ENCODE measurements at regions not wholly inside any gene's neighbourhood (a gene's known extent, or its start where the extent isn't known, plus 50 kb on each side); places are given as distances from the start of the nearest gene placed in this dataset.

- H3K36me3 ChIP-seq (replicated peaks; ENCODE audit: insufficient read depth, low read length): no peaks in the 10 kb centered on the region
- H3K27me3 ChIP-seq (replicated peaks; ENCODE audit: insufficient read depth, low read length): no peaks in the 10 kb centered on the region
- H2AFZ ChIP-seq (ENCODE audit: low read length): no peak overlapping the region
- DNase-seq: no peak
- no peaks in the 10 kb centered on the region for H3F3A ChIP-seq (ENCODE audit: insufficient read depth, low read length)
- H3K9me3 ChIP-seq (replicated peaks; ENCODE audit: insufficient read depth, low read length): no peaks in the 10 kb centered on the region
- H3K4me2 ChIP-seq (ENCODE audit: low read depth, low read length): no peak overlapping the region
- TF ChIP-seq CTCF (IDR thresholded peaks at IDR 0.05; ENCODE audit: low read length) (no peak), EZH2phosphoT487 (IDR thresholded peaks at IDR 0.05; ENCODE audit: low read length) (no peak), EZH2 (optimal IDR thresholded peaks at IDR 0.05; ENCODE audit: low read depth, low read length) (no peak)
- H3K79me2 ChIP-seq (ENCODE audit: low read length): no peaks in the 10 kb centered on the region
- H3K27ac ChIP-seq (ENCODE audit: low read length): no peak overlapping the region
- no peaks in the 10 kb centered on the region for H4K20me1 ChIP-seq (ENCODE audit: insufficient read depth, low read length)
- no peak overlapping the region for H3K9ac ChIP-seq (ENCODE audit: low read length)
- no peaks in the 10 kb centered on the region for H3K9me2 ChIP-seq (replicated peaks; ENCODE audit: insufficient read depth, low read length)
- H3K4me3 ChIP-seq (ENCODE audit: low read length): no peak overlapping the region
- no peaks in the 10 kb centered on the region for H3K4me1 ChIP-seq (ENCODE audit: low read length)
These were observed 52.5 kb upstream of the PDE8B start for GRCh38 chr5:77157732-77158532.

GRCh38 chr5:77156379-77156778 is 54.1 kb upstream of the PDE8B start:
- Histone ChIP-seq H3K4me1 (ENCODE audit: low read length) (no peaks in the 10 kb centered on the region), H3K36me3 (replicated peaks; ENCODE audit: insufficient read depth, low read length) (no peaks in the 10 kb centered on the region), H3K9me3 (replicated peaks; ENCODE audit: insufficient read depth, low read length) (no peaks in the 10 kb centered on the region), H3K4me3 (ENCODE audit: low read length) (no peak overlapping the region), H4K20me1 (ENCODE audit: insufficient read depth, low read length) (no peaks in the 10 kb centered on the region), H3K79me2 (ENCODE audit: low read length) (no peaks in the 10 kb centered on the region), H3K9ac (ENCODE audit: low read length) (no peak overlapping the region), H3K9me2 (replicated peaks; ENCODE audit: insufficient read depth, low read length) (no peaks in the 10 kb centered on the region), H3K27ac (ENCODE audit: low read length) (no peak overlapping the region), H3K27me3 (replicated peaks; ENCODE audit: insufficient read depth, low read length) (no peaks in the 10 kb centered on the region), H2AFZ (ENCODE audit: low read length) (no peak overlapping the region), H3F3A (ENCODE audit: insufficient read depth, low read length) (no peaks in the 10 kb centered on the region), H3K4me2 (ENCODE audit: low read depth, low read length) (no peak overlapping the region)
- TF ChIP-seq CTCF (IDR thresholded peaks at IDR 0.05; ENCODE audit: low read length) (no peak), EZH2 (optimal IDR thresholded peaks at IDR 0.05; ENCODE audit: low read depth, low read length) (no peak)
- no peak for DNase-seq

- no peaks in the 10 kb centered on the region for H3K9me3 ChIP-seq (replicated peaks; ENCODE audit: insufficient read depth, low read length)
- H3K79me2 ChIP-seq (ENCODE audit: low read length): no peaks in the 10 kb centered on the region
- no peak overlapping the region for H3K9ac ChIP-seq (ENCODE audit: low read length)
- H2AFZ ChIP-seq (ENCODE audit: low read length): no peak overlapping the region
- H3K9me2 ChIP-seq (replicated peaks; ENCODE audit: insufficient read depth, low read length): no peaks in the 10 kb centered on the region
- no peaks in the 10 kb centered on the region for H4K20me1 ChIP-seq (ENCODE audit: insufficient read depth, low read length)
- no peaks in the 10 kb centered on the region for H3F3A ChIP-seq (ENCODE audit: insufficient read depth, low read length)
- no peak overlapping the region for H3K4me2 ChIP-seq (ENCODE audit: low read depth, low read length)
- H3K4me3 ChIP-seq (ENCODE audit: low read length): no peak overlapping the region
- DNase-seq: no peak
- H3K36me3 ChIP-seq (replicated peaks; ENCODE audit: insufficient read depth, low read length): no peaks in the 10 kb centered on the region
- no peak for TF ChIP-seq CTCF (IDR thresholded peaks at IDR 0.05; ENCODE audit: low read length)
- TF ChIP-seq EZH2 (optimal IDR thresholded peaks at IDR 0.05; ENCODE audit: low read depth, low read length): no peak
- no peak for TF ChIP-seq EZH2phosphoT487 (IDR thresholded peaks at IDR 0.05; ENCODE audit: low read length)
- H3K4me1 ChIP-seq (ENCODE audit: low read length): no peaks in the 10 kb centered on the region
- no peaks in the 10 kb centered on the region for H3K27me3 ChIP-seq (replicated peaks; ENCODE audit: insufficient read depth, low read length)
- H3K27ac ChIP-seq (ENCODE audit: low read length): no peak overlapping the region
These were observed 55.2 kb upstream of the PDE8B start for GRCh38 chr5:77155179-77155785.
